Epithelial cell of esophagus (primary cell): ENCODE measurements at regions not wholly inside any gene's neighbourhood (a gene's known extent, or its start where the extent isn't known, plus 50 kb on each side); places are given as distances from the start of the nearest gene placed in this dataset.

Experiments used
- DNase-seq: peaks from one replicate; pipeline ENCODE4 v3.0.0; 2010; ENCODE audit warnings: low read depth
- H3K4me3 ChIP-seq: 2 replicates; pipeline ENCODE4 v1.5.1; 2011; ENCODE audit warnings: mild to moderate bottlenecking, low read length, control low read depth
- CTCF ChIP-seq: IDR thresholded peaks from 2 replicates; pipeline ENCODE4 v1.5.1; 2011; ENCODE audit warnings: low read depth, mild to moderate bottlenecking, low read length, control low read depth, inconsistent platforms; ENCODE audit not compliant: insufficient read depth; ENCODE audit errors: missing control alignments

- no peak overlapping the region for H3K4me3 ChIP-seq
- DNase-seq, result no peak
- no peak for TF ChIP-seq CTCF
Measured at GRCh38 chr10:36220151-36220550, 578.1 kb upstream of the FZD8 start.

- TF ChIP-seq CTCF, result no peak
- H3K4me3 ChIP-seq, result no peak overlapping the region
- no peak for DNase-seq
Measured at GRCh38 chr10:36211856-36212255, 569.8 kb upstream of the FZD8 start.

- no peak overlapping the region for H3K4me3 ChIP-seq
- TF ChIP-seq CTCF, result no peak
- DNase-seq, result no peak
Measured at GRCh38 chr10:36209480-36209879, 567.4 kb upstream of the FZD8 start.

GRCh38 chr10:36202881-36203280 lies 560.8 kb upstream of the FZD8 start:
- TF ChIP-seq CTCF, result no peak
- no peak for DNase-seq
- no peak overlapping the region for H3K4me3 ChIP-seq

GRCh38 chr10:36200577-36200976 lies 558.5 kb upstream of the FZD8 start:
- H3K4me3 ChIP-seq, result no peak overlapping the region
- DNase-seq, result no peak
- no peak for TF ChIP-seq CTCF

GRCh38 chr10:36198322-36198721 lies 556.2 kb upstream of the FZD8 start:
- no peak for DNase-seq
- H3K4me3 ChIP-seq, result no peak overlapping the region
- no peak for TF ChIP-seq CTCF

- DNase-seq, result no peak
- H3K4me3 ChIP-seq, result no peak overlapping the region
- TF ChIP-seq CTCF, result no peak
Measured at GRCh38 chr10:36195364-36195763, 553.3 kb upstream of the FZD8 start.
